GM23338 (cell line): ENCODE measurements at regions not wholly inside any gene's neighbourhood (a gene's known extent, or its start where the extent isn't known, plus 50 kb on each side); places are given as distances from the start of the nearest gene placed in this dataset.

Experiments used
- ATAC-seq: fragments of 200-7000 bp; cut with Tn5 transposase; 3 replicates; pipeline ENCODE4 v1.9.1; 2020
- DNase-seq: peaks from one replicate; pipeline ENCODE4 v3.0.0-alpha.2; 2015; ENCODE audit warnings: low spot score
- H2AFZ ChIP-seq: fragments of 200-600 bp; sonication (generic); 2 replicates; pipeline ENCODE4 v1.8.0; 2016; ENCODE audit warnings: antibody characterized with exemption, mild to moderate bottlenecking, moderate library complexity
- H3F3A ChIP-seq: fragments of 200-600 bp; sonication (generic); replicated peaks from 2 replicates; pipeline ENCODE4 v1.8.0; 2017; ENCODE audit warnings: antibody characterized with exemption, mixed run types, low read depth
- H3K27ac ChIP-seq: fragments of 200-600 bp; sonication (generic); 2 replicates; pipeline ENCODE4 v1.6.1; 2016; ENCODE audit warnings: low read depth
- H3K27me3 ChIP-seq: fragments of 200-600 bp; sonication (generic); 2 replicates; pipeline ENCODE4 v1.8.0; 2016; ENCODE audit warnings: mild to moderate bottlenecking, mixed run types, moderate library complexity; ENCODE audit not compliant: insufficient read depth
- H3K36me3 ChIP-seq: fragments of 200-600 bp; sonication (generic); 2 replicates; pipeline ENCODE4 v1.8.0; 2016; ENCODE audit warnings: mild to moderate bottlenecking; ENCODE audit not compliant: insufficient read depth
- H3K4me1 ChIP-seq: fragments of 200-600 bp; sonication (generic); 2 replicates; pipeline ENCODE4 v1.8.0; 2016; ENCODE audit warnings: mild to moderate bottlenecking, moderate library complexity; ENCODE audit not compliant: insufficient read depth
- H3K4me2 ChIP-seq: fragments of 200-600 bp; sonication (generic); 2 replicates; pipeline ENCODE4 v1.7.1; 2017; ENCODE audit warnings: mixed run types
- H3K4me3 ChIP-seq: fragments of 200-600 bp; sonication (generic); 2 replicates; pipeline ENCODE4 v1.6.1; 2016; ENCODE audit warnings: mixed run types
- H3K79me2 ChIP-seq: fragments of 200-600 bp; sonication (generic); replicated peaks from 2 replicates; pipeline ENCODE4 v1.8.0; 2017; ENCODE audit warnings: mild to moderate bottlenecking; ENCODE audit not compliant: insufficient read depth
- H3K9me2 ChIP-seq: fragments of 200-600 bp; sonication (generic); 2 replicates; pipeline ENCODE4 v1.8.0; 2017; ENCODE audit not compliant: insufficient read depth
- H4K20me1 ChIP-seq: fragments of 200-600 bp; sonication (generic); replicated peaks from 2 replicates; pipeline ENCODE4 v1.8.0; 2017; ENCODE audit warnings: mild to moderate bottlenecking; ENCODE audit not compliant: insufficient read depth
- H3K27ac Mint-ChIP-seq: 2 replicates; pipeline ENCODE4 v1.8.0; 2020; ENCODE audit warnings: inconsistent platforms, mild to moderate bottlenecking, moderate library complexity, mixed read lengths
- H3K27me3 Mint-ChIP-seq: 3 replicates; pipeline ENCODE4 v1.8.0; 2022; ENCODE audit warnings: low read depth, mild to moderate bottlenecking, moderate library complexity, mixed read lengths, inconsistent platforms; ENCODE audit not compliant: insufficient read depth, poor library complexity
- H3K36me3 Mint-ChIP-seq: 3 replicates; pipeline ENCODE4 v1.8.0; 2021; ENCODE audit warnings: low read depth, mild to moderate bottlenecking, inconsistent platforms, moderate library complexity, mixed read lengths
- H3K4me1 Mint-ChIP-seq: 3 replicates; pipeline ENCODE4 v1.8.0; 2020; ENCODE audit warnings: mild to moderate bottlenecking, inconsistent platforms, mixed read lengths
- H3K4me3 Mint-ChIP-seq: 3 replicates; pipeline ENCODE4 v1.8.0; 2021; ENCODE audit warnings: moderate library complexity, mild to moderate bottlenecking, inconsistent platforms, mixed read lengths
- H3K9me3 Mint-ChIP-seq: 3 replicates; pipeline ENCODE4 v1.8.0; 2020; ENCODE audit warnings: moderate library complexity, mild to moderate bottlenecking, inconsistent platforms, mixed read lengths
- CREB1 ChIP-seq: fragments of 250-450 bp; sonication (Bioruptor Pico); IDR thresholded peaks from 2 replicates; pipeline ENCODE4 v1.5.0; 2020; ENCODE audit warnings: low read depth, mild to moderate bottlenecking, moderate library complexity
- ETS1 ChIP-seq: IDR thresholded peaks from 2 replicates; pipeline ENCODE4 v1.6.1; 2016; ENCODE audit warnings: antibody characterized with exemption
- EZH2 ChIP-seq: fragments of 200-600 bp; sonication (generic); IDR thresholded peaks from one replicate; pipeline ENCODE4 v1.8.0; 2017; ENCODE audit warnings: antibody characterized with exemption, mild to moderate bottlenecking, low read depth; ENCODE audit not compliant: unreplicated experiment
- EZH2phosphoT487 ChIP-seq: fragments of 200-600 bp; sonication (generic); IDR thresholded peaks from one replicate; pipeline ENCODE4 v1.8.1; 2018; ENCODE audit warnings: antibody characterized with exemption; ENCODE audit not compliant: unreplicated experiment
- NANOG ChIP-seq: IDR thresholded peaks from 2 replicates; pipeline ENCODE4 v1.6.1; 2016; ENCODE audit warnings: antibody characterized with exemption, borderline replicate concordance
- POLR2AphosphoS5 ChIP-seq: IDR thresholded peaks from 2 replicates; pipeline ENCODE4 v1.6.1; 2016; ENCODE audit warnings: antibody characterized with exemption, low read depth
- REST ChIP-seq: IDR thresholded peaks from one replicate; pipeline ENCODE4 v1.6.1; 2018; ENCODE audit warnings: antibody characterized with exemption; ENCODE audit not compliant: unreplicated experiment
- STAT1 ChIP-seq: IDR thresholded peaks from one replicate; pipeline ENCODE4 v1.6.1; 2016; ENCODE audit warnings: antibody characterized with exemption; ENCODE audit not compliant: unreplicated experiment
- ZNF114 ChIP-seq: fragments of 250-450 bp; sonication (Bioruptor Pico); IDR thresholded peaks from 2 replicates; pipeline ENCODE4 v1.5.0; 2020; ENCODE audit warnings: mild to moderate bottlenecking, moderate library complexity
- ZNF462 ChIP-seq: fragments of 250-450 bp; sonication (Bioruptor Pico); IDR thresholded peaks from 2 replicates; pipeline ENCODE4 v1.5.0; 2020; ENCODE audit warnings: mild to moderate bottlenecking, moderate library complexity

GRCh38 chr15:72847806-72848205 lies 64.2 kb upstream of the ADPGK start:
- no peaks in the 10 kb centered on the region for H4K20me1 ChIP-seq
- Mint-ChIP-seq H3K9me3 (no peaks in the 10 kb centered on the region), H3K27ac (no peak overlapping the region), H3K27me3 (peaks cover 2% of the 10 kb centered on the region), H3K36me3 (no peaks in the 10 kb centered on the region), H3K4me3 (peak overlapping the region; percentile 9; the same call in 1 of the 3 replicates), H3K4me1 (peaks cover 28% of the 10 kb centered on the region)
- H3K4me1 ChIP-seq: peaks cover 24% of the 10 kb centered on the region
- no peaks in the 10 kb centered on the region for H3K27me3 ChIP-seq
- peak; percentile 18 for DNase-seq
- H3K4me3 ChIP-seq: no peak overlapping the region
- H3K36me3 ChIP-seq: no peaks in the 10 kb centered on the region
- no peaks in the 10 kb centered on the region for H3K9me2 ChIP-seq
- H3F3A ChIP-seq: no peaks in the 10 kb centered on the region
- ATAC-seq: peak; percentile 75
- no peak overlapping the region for H3K27ac ChIP-seq
- H3K79me2 ChIP-seq: no peaks in the 10 kb centered on the region
- TF ChIP-seq ZNF114 (CRISPR knock-in tag) (no peak), REST (no peak), EZH2phosphoT487 (no peak), EZH2 (no peak), STAT1 (no peak), NANOG (no peak), CREB1 (no peak)
- peak overlapping the region; percentile 27 for H3K4me2 ChIP-seq
- H2AFZ ChIP-seq: no peak overlapping the region

GRCh38 chr15:72847033-72847432 lies 63.5 kb upstream of the ADPGK start:
- no peak overlapping the region for H3K4me3 Mint-ChIP-seq
- peaks cover 28% of the 10 kb centered on the region for H3K4me1 Mint-ChIP-seq
- ATAC-seq (no peak), DNase-seq (no peak)
- no peaks in the 10 kb centered on the region for H4K20me1 ChIP-seq
- H3K79me2 ChIP-seq: no peaks in the 10 kb centered on the region
- no peak overlapping the region for H2AFZ ChIP-seq
- peaks cover 3% of the 10 kb centered on the region for H3K27me3 Mint-ChIP-seq
- H3K9me2 ChIP-seq: no peaks in the 10 kb centered on the region
- no peaks in the 10 kb centered on the region for H3F3A ChIP-seq
- no peaks in the 10 kb centered on the region for H3K36me3 Mint-ChIP-seq
- no peak overlapping the region for H3K27ac Mint-ChIP-seq
- no peak overlapping the region for H3K4me3 ChIP-seq
- H3K4me1 ChIP-seq: peaks cover 24% of the 10 kb centered on the region
- H3K4me2 ChIP-seq: no peak overlapping the region
- H3K36me3 ChIP-seq: no peaks in the 10 kb centered on the region
- H3K27me3 ChIP-seq: no peaks in the 10 kb centered on the region
- no peaks in the 10 kb centered on the region for H3K9me3 Mint-ChIP-seq
- H3K27ac ChIP-seq: no peak overlapping the region
- no peak for TF ChIP-seq ETS1
- no peak for TF ChIP-seq NANOG
- TF ChIP-seq POLR2AphosphoS5: no peak
- TF ChIP-seq EZH2: no peak
- no peak for TF ChIP-seq EZH2phosphoT487
- TF ChIP-seq ZNF114 (CRISPR knock-in tag): no peak
- no peak for TF ChIP-seq ZNF462 (CRISPR knock-in tag)
